ENCODE measurements at regions not wholly inside any gene's neighbourhood (a gene's known extent, or its start where the extent isn't known, plus 50 kb on each side); places are given as distances from the start of the nearest gene placed in this dataset.

- Histone ChIP-seq H3K9me3 (ENCODE audit: insufficient read depth, low read length) (no peaks in the 10 kb centered on the region), H3K4me2 (ENCODE audit: low read length) (no peak overlapping the region), H3K36me3 (replicated peaks; ENCODE audit: low read depth, low read length) (no peaks in the 10 kb centered on the region), H3K79me2 (ENCODE audit: low read length) (no peaks in the 10 kb centered on the region), H3K27ac (ENCODE audit: low read length) (no peak overlapping the region), H3K4me3 (ENCODE audit: low read length) (no peak overlapping the region), H2AFZ (ENCODE audit: low read depth, low read length) (no peak overlapping the region), H3K4me1 (ENCODE audit: low read length) (no peaks in the 10 kb centered on the region), H3K9ac (ENCODE audit: low read length) (no peak overlapping the region), H3K27me3 (ENCODE audit: low read depth, low read length) (no peaks in the 10 kb centered on the region), H4K20me1 (ENCODE audit: insufficient read depth, low read length) (no peaks in the 10 kb centered on the region)
- TF ChIP-seq CTCF (IDR thresholded peaks at IDR 0.05; ENCODE audit: low read depth, low read length) (no peak), EZH2phosphoT487 (IDR thresholded peaks at IDR 0.05; ENCODE audit: low read depth) (no peak)
Measured at GRCh38 chr2:225310745-225311144, 88.8 kb upstream of the NYAP2 start.

- no peak overlapping the region for H2AFZ ChIP-seq (ENCODE audit: low read depth, low read length)
- no peaks in the 10 kb centered on the region for H3K79me2 ChIP-seq (ENCODE audit: low read length)
- H3K9me3 ChIP-seq (ENCODE audit: insufficient read depth, low read length), result no peaks in the 10 kb centered on the region
- no peaks in the 10 kb centered on the region for H3K4me1 ChIP-seq (ENCODE audit: low read length)
- TF ChIP-seq CTCF (IDR thresholded peaks at IDR 0.05; ENCODE audit: low read depth, low read length), result no peak
- no peak for TF ChIP-seq EZH2phosphoT487 (IDR thresholded peaks at IDR 0.05; ENCODE audit: low read depth)
- no peak overlapping the region for H3K27ac ChIP-seq (ENCODE audit: low read length)
- H3K4me3 ChIP-seq (ENCODE audit: low read length), result no peak overlapping the region
- H3K36me3 ChIP-seq (replicated peaks; ENCODE audit: low read depth, low read length), result no peaks in the 10 kb centered on the region
- no peak overlapping the region for H3K4me2 ChIP-seq (ENCODE audit: low read length)
- no peaks in the 10 kb centered on the region for H4K20me1 ChIP-seq (ENCODE audit: insufficient read depth, low read length)
- no peaks in the 10 kb centered on the region for H3K27me3 ChIP-seq (ENCODE audit: low read depth, low read length)
- no peak overlapping the region for H3K9ac ChIP-seq (ENCODE audit: low read length)
Measured at GRCh38 chr2:225309516-225309915, 90.0 kb upstream of the NYAP2 start.

GRCh38 chr2:225296951-225297350 is 102.6 kb upstream of the NYAP2 start:
- Histone ChIP-seq H3K9me3 (ENCODE audit: insufficient read depth, low read length) (no peaks in the 10 kb centered on the region), H3K27ac (ENCODE audit: low read length) (no peak overlapping the region), H3K4me2 (ENCODE audit: low read length) (no peak overlapping the region), H3K4me3 (ENCODE audit: low read length) (no peak overlapping the region), H3K79me2 (ENCODE audit: low read length) (no peaks in the 10 kb centered on the region), H3K27me3 (ENCODE audit: low read depth, low read length) (no peaks in the 10 kb centered on the region), H3K4me1 (ENCODE audit: low read length) (no peaks in the 10 kb centered on the region), H4K20me1 (ENCODE audit: insufficient read depth, low read length) (no peaks in the 10 kb centered on the region), H3K36me3 (replicated peaks; ENCODE audit: low read depth, low read length) (no peaks in the 10 kb centered on the region), H2AFZ (ENCODE audit: low read depth, low read length) (no peak overlapping the region), H3K9ac (ENCODE audit: low read length) (no peak overlapping the region)
- no peak for TF ChIP-seq CTCF (IDR thresholded peaks at IDR 0.05; ENCODE audit: low read depth, low read length)
- TF ChIP-seq EZH2phosphoT487 (IDR thresholded peaks at IDR 0.05; ENCODE audit: low read depth), result no peak

- no peak overlapping the region for H3K27ac ChIP-seq (ENCODE audit: low read length)
- H3K4me2 ChIP-seq (ENCODE audit: low read length), result no peak overlapping the region
- no peaks in the 10 kb centered on the region for H4K20me1 ChIP-seq (ENCODE audit: insufficient read depth, low read length)
- no peak overlapping the region for H3K9ac ChIP-seq (ENCODE audit: low read length)
- no peaks in the 10 kb centered on the region for H3K79me2 ChIP-seq (ENCODE audit: low read length)
- H3K4me3 ChIP-seq (ENCODE audit: low read length), result no peak overlapping the region
- H3K9me3 ChIP-seq (ENCODE audit: insufficient read depth, low read length), result no peaks in the 10 kb centered on the region
- TF ChIP-seq CTCF (IDR thresholded peaks at IDR 0.05; ENCODE audit: low read depth, low read length) (no peak), EZH2phosphoT487 (IDR thresholded peaks at IDR 0.05; ENCODE audit: low read depth) (no peak)
- no peak overlapping the region for H2AFZ ChIP-seq (ENCODE audit: low read depth, low read length)
- no peaks in the 10 kb centered on the region for H3K27me3 ChIP-seq (ENCODE audit: low read depth, low read length)
- no peaks in the 10 kb centered on the region for H3K4me1 ChIP-seq (ENCODE audit: low read length)
- no peaks in the 10 kb centered on the region for H3K36me3 ChIP-seq (replicated peaks; ENCODE audit: low read depth, low read length)
Measured at GRCh38 chr2:225295102-225295501, 104.4 kb upstream of the NYAP2 start.

Data from OCI-LY3 (cell line).